Type B pancreatic cell (in vitro differentiated cells): ENCODE measurements at regions not wholly inside any gene's neighbourhood (a gene's known extent, or its start where the extent isn't known, plus 50 kb on each side); places are given as distances from the start of the nearest gene placed in this dataset.

ENCODE experiments used
- DNase-seq: peaks from one replicate; pipeline ENCODE4 v3.0.0; 2021; ENCODE audit warnings: mixed read lengths; ENCODE audit not compliant: unreplicated experiment; ENCODE audit errors: extremely low spot score
- H3K27ac Mint-ChIP-seq: 2 replicates; pipeline ENCODE4 v1.8.0; 2021; ENCODE audit warnings: mild to moderate bottlenecking, mixed read lengths
- H3K27me3 Mint-ChIP-seq: 2 replicates; pipeline ENCODE4 v1.8.0; 2021; ENCODE audit warnings: mixed read lengths
- H3K36me3 Mint-ChIP-seq: 2 replicates; pipeline ENCODE4 v1.8.0; 2021; ENCODE audit warnings: mixed read lengths
- H3K4me1 Mint-ChIP-seq: one replicate; pipeline ENCODE4 v1.8.0; 2021; ENCODE audit warnings: mixed read lengths; ENCODE audit not compliant: unreplicated experiment
- H3K4me3 Mint-ChIP-seq: 2 replicates; pipeline ENCODE4 v1.8.0; 2021; ENCODE audit warnings: mild to moderate bottlenecking, mixed read lengths
- H3K9me3 Mint-ChIP-seq: 2 replicates; pipeline ENCODE4 v1.8.0; 2021; ENCODE audit warnings: mixed read lengths
- CTCF ChIP-seq: fragments of 200-600 bp; sonication (generic); conservative IDR thresholded peaks from 2 replicates; pipeline ENCODE4 v1.5.0; 2021; ENCODE audit warnings: antibody characterized with exemption, mild to moderate bottlenecking

- H3K27ac Mint-ChIP-seq: no peak overlapping the region
- no peak for TF ChIP-seq CTCF
These were observed 191.1 kb upstream of the FGGY start for GRCh38 chr1:59105548-59106507.

GRCh38 chr1:59107516-59107915 is 189.4 kb upstream of the FGGY start:
- H3K4me1 Mint-ChIP-seq: peaks cover 25% of the 10 kb centered on the region
- no peak overlapping the region for H3K4me3 Mint-ChIP-seq
- no peaks in the 10 kb centered on the region for H3K27me3 Mint-ChIP-seq
- no peaks in the 10 kb centered on the region for H3K9me3 Mint-ChIP-seq
- no peak for TF ChIP-seq CTCF
- H3K27ac Mint-ChIP-seq: no peak overlapping the region
- DNase-seq: no peak
- H3K36me3 Mint-ChIP-seq: no peaks in the 10 kb centered on the region

More at GRCh38 chr1:59105548-59106507, 191.1 kb upstream of the FGGY start:
- DNase-seq: no peak
- Mint-ChIP-seq H3K36me3 (no peaks in the 10 kb centered on the region), H3K27me3 (no peaks in the 10 kb centered on the region), H3K9me3 (peaks cover 5% of the 10 kb centered on the region), H3K4me1 (peaks cover 22% of the 10 kb centered on the region), H3K4me3 (no peak overlapping the region)

GRCh38 chr1:59107916-59108315 is 189.0 kb upstream of the FGGY start:
- Mint-ChIP-seq H3K36me3 (no peaks in the 10 kb centered on the region), H3K4me3 (no peak overlapping the region), H3K27ac (no peak overlapping the region), H3K4me1 (peaks cover 29% of the 10 kb centered on the region), H3K27me3 (no peaks in the 10 kb centered on the region), H3K9me3 (no peaks in the 10 kb centered on the region)
- no peak for TF ChIP-seq CTCF
- DNase-seq: no peak

- H3K36me3 Mint-ChIP-seq: no peaks in the 10 kb centered on the region
- peaks cover 34% of the 10 kb centered on the region for H3K4me1 Mint-ChIP-seq
- no peaks in the 10 kb centered on the region for H3K27me3 Mint-ChIP-seq
- H3K9me3 Mint-ChIP-seq: no peaks in the 10 kb centered on the region
- no peak overlapping the region for H3K4me3 Mint-ChIP-seq
- no peak overlapping the region for H3K27ac Mint-ChIP-seq
- no peak for TF ChIP-seq CTCF
- no peak for DNase-seq
These were observed 188.2 kb upstream of the FGGY start for GRCh38 chr1:59108481-59109317.

GRCh38 chr1:59110271-59110670 is 186.6 kb upstream of the FGGY start:
- H3K4me3 Mint-ChIP-seq: no peak overlapping the region
- DNase-seq: no peak
- TF ChIP-seq CTCF: no peak
- peaks cover 30% of the 10 kb centered on the region for H3K4me1 Mint-ChIP-seq
- H3K27me3 Mint-ChIP-seq: no peaks in the 10 kb centered on the region
- no peaks in the 10 kb centered on the region for H3K36me3 Mint-ChIP-seq
- H3K9me3 Mint-ChIP-seq: no peaks in the 10 kb centered on the region
- H3K27ac Mint-ChIP-seq: no peak overlapping the region
